ENCODE measurements at regions not wholly inside any gene's neighbourhood (a gene's known extent, or its start where the extent isn't known, plus 50 kb on each side); places are given as distances from the start of the nearest gene placed in this dataset.

DNA sequence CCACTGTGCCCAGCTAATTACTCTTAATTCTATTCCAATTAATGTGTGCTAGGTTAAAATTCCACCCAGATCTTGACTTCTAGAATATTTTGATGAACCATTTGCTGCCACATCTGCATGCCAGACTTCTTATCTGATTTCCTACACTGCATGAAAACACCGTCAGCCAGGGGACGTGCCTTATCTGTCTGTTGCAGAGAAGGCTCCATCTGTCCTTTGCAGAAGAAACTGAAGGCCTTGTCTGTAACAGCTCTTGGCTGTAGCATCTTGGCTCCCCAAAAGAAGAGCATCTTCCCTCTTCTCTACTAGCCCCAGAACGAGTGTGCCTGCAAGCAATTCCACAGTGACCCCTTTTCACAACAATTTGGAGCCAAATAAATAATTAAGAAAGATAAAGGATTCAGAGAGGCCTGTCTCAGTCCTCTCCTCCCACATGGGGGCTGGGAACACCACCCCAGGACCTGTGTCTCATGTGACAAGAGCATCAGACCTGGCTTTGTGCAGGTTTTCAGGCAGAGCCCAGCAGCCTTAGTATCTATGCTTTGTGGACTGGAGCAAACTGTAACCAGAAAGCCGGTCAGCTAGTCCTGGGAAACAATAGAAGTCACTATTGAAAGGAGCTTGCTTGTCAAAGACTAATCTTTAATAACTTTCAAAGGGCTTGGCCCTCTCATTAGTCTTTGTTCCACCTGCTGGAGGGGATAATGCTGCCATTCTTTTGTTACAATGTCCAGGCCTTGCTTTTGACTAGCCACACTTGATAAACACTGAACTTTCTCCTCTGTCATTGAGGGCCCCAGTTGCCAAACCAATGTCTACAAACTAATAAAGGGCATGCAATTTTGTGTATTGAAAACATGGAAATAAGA is 84.0 kb upstream of the NEUROD1 start:
- CTCF ChIA-PET = no interaction called here
- POLR2A ChIA-PET = no interaction called here

DNA sequence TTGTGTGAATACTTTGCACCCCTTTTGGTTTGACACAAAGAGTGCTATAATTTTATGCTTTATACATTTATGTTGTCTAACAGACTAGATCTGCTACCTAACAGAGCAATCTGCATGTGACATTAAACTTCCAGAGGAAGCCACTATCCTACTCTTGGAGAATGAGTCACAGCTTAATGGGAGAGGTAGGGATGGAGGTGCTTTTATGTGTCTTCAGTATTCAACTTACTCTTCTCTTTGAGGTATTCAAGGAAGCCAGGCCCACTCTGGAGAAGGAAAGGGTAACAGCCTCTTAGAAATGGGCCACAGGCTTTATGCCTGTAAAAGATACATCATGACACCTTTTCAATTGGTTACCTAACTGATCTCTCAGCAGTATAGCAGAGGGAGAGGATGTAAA is 85.8 kb upstream of the NEUROD1 start:
- CTCF ChIA-PET = no interaction called here
- POLR2A ChIA-PET = no interaction called here

DNA sequence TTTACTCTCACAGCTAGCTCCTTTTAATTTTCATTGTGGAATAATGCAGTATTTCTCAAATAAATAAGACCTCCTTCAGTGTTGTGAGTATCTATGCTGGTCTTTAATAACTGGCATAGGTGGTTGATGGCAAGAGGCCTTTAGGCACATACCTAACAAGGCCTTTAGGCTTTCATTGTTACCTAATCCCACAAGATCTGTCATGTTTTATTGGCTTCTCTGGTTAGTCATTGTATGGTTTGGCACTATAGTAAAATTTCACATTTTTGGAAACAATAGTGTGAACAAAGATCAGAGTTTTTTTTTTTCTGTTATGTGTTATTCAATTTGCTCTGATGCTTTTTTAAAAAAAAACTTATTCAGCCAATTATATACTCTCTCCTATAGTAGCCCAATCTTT is 89.8 kb upstream of the NEUROD1 start:
- ChIA-PET CTCF (no interaction called here), POLR2A (no interaction called here)

DNA sequence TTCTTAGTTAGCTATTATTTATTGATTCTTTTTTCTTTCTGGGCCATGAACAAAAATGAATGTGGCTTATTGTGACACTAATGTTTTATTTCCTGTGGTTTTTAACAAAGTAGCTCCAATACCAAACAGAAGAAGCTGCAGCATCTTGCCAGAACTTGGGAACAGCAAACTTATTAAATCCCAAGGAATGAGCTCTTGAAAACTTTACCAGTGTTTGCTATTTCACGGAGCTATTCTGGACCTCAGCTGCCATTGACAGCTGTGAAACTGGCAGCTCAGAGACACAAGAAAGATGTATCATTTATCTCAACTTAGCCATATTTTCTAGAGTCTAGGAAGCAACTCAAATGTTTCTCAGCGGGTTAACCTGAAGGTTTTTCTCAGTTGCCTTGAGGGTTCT is 91.0 kb upstream of the NEUROD1 start:
- POLR2A ChIA-PET = no interaction called here
- CTCF ChIA-PET = no interaction called here

DNA sequence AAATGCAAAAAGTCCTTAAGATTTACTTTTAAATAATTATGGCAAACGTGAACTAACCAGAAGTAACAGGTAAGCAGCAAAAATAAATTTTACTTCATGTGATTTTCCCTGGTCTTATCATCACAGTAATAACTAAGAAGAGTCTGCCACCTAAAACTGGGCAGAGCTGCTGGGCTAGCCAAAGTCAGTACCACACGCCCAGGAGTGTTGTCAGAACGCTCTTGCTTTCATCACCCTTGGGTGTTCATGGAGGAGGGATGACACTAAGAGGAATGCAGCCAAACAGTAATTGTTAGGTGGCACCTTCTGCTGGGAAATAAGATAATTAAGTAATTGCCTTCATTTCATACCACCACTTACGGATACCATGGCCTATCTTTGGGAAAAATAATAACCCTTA is 92.0 kb upstream of the NEUROD1 start:
- POLR2A ChIA-PET = no interaction called here
- CTCF ChIA-PET = no interaction called here

DNA sequence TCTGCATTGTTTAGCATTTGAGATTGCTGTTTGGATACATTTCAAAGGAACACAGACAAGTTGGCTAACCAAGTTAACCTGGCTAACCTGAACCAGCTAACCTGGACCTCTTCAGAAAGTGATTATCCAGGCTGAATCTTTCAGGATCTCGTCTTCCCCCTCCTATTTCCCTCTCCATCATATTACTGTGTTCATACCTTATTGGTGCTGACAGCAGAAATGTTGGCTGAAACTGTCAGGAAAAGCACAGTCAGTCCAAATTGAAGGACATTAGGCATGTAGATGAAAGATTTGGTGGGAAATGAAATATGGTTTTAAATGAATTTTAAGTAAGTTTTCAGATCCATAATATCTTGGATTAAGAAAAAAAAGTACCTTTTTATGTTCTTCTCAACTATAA is 92.5 kb upstream of the NEUROD1 start:
- CTCF ChIA-PET = no interaction called here

DNA sequence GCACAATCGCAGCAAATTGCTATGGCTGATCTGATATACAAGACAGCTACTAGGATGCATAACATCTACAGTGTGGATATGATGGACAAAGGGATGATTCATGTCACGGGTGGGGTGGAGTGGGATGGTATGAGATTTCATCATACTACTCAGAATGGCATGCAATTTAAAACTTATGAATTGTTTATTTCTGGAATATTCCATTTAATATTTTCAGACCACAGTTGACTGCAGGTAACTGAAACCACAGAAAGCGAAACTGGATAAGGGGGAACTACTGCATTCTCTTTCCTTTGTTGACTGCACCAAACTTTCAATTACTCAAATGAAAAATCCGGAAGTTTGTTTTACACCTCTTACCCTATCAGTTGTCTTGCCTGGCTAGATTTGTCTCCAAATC is 94.4 kb upstream of the NEUROD1 start:
- ChIA-PET POLR2A (no interaction called here), CTCF (no interaction called here)

More for the DNA sequence above, 92.5 kb upstream of the NEUROD1 start:
- POLR2A ChIA-PET = no interaction called here

DNA sequence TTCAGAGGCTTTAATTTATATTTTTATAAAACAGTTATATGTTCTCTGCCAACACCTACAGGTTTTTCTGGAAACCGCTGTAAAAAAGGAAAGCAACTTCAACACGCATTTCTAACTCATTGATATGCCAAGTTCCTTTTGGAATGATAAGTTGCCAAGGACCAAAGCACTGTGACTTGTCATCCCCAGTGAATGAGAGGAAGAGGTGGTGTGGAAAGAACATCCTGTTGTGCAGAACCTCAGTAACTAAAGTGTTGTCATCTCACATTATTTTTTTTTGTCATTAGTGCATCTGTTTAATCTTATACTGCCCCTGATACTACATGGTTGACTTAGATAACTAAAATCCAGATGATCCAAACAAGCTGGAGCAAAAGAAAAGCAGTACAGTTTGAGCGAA is 96.0 kb upstream of the NEUROD1 start:
- POLR2A ChIA-PET = no interaction called here
- CTCF ChIA-PET = no interaction called here

DNA sequence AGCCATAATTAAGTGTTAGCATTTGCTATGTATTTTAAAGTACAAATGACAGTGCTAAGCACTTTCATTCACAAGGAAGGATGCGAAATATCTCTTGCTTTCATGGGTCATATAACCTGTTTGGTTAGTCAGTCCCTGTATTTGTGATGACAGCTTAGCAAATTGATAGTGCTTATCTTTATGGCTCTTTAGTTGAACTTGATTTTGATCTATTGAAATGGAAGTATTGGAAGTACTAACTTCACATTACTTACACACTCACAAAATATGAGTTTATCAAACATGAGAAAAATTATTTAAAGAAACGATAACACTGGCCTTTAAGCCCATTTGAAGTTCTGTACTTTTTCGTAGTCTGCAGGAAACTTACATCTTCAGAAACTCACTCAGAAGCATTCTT is 97.4 kb upstream of the NEUROD1 start:
- ChIA-PET POLR2A (no interaction called here), CTCF (no interaction called here)

DNA sequence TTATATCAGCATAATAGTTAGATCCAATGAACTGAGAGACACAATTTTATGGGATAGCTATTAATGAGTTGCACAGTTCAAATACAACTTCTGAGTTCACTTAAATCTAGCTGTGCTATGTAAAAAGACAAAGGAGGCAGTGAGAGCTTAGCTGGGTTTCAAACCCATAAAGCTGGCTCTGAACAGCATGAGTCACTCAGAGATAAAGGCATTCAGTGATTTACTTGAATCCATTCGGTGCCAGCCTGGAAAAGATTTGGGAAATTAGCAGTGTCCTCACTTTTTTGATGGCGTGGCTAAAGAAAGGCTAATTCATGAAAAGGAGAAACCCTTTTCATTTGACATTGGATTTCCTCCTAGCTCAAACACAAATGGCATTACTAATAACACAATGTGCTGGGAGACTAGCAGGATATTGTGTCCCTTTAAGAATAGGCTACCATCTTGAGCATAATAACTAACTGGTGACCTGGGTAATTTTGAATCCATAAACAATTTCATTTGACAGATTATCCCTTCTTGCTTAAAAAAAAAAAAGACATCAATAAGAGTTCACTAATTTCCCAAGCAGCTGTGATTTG is 98.4 kb upstream of the NEUROD1 start:
- CTCF ChIA-PET = no interaction called here
- POLR2A ChIA-PET = no interaction called here

DNA sequence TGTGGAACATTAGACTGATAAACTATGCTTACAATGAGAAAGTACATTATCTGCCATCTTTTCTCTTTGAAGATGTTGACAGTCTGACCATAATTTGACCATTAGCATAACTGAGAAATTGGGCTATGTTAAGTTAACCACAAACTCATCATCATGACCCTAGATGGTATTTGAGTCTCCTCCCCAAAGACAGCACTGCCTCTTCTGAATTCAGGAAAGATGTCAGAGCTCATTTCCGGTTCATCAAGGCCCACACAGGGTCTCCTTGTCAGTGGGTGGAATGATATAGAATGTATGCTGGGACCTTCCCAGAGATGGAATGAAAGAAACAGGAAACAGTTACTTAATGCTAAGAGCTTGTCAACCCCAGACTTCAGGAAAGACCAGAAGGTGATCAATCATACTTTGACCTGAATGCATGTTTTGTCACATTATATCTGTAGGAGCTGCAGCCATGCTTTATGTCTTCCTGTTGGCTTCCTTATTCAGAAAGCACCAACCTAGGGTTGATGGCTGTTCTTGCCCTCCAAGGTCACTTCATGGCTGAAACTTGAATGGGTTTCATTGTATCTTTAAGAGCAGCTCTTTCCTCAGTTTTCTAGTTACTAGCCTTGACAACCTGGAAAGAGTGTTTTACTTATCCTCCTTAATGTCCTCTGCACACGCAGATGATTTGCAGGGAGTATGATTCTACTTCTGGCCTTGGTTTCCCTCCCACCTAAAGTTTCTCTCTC is 99.1 kb upstream of the NEUROD1 start:
- POLR2A ChIA-PET = no interaction called here
- CTCF ChIA-PET = no interaction called here

DNA sequence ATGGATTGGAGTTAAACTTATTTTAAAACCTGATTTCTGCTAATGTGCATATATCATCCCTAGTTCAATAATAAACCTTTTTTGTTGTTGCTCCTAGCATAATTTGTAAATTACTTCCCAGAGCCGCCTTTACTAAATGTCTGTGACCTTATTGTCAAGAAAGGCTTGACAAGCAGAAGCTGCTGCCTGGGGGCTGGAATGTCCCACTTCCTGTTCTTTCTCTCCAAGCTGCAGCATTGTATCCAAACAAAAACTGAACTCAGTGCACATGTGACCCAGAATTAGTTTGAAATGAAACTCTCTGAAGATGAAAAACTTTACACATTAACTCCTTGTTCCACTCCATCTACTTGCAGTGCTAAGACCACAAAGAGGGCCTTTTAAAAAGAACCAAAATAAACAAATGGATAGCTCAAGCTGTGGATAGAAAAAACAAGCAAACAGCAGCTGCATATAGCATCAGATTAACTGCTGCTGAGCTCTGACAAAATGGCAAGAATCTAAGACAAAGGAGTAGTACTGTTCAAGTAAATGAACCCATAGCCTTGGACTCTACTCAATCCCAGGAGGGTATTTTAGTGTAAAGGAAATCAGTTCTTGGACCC is 99.8 kb upstream of the NEUROD1 start:
- ChIA-PET POLR2A (no interaction called here), CTCF (no interaction called here)

DNA sequence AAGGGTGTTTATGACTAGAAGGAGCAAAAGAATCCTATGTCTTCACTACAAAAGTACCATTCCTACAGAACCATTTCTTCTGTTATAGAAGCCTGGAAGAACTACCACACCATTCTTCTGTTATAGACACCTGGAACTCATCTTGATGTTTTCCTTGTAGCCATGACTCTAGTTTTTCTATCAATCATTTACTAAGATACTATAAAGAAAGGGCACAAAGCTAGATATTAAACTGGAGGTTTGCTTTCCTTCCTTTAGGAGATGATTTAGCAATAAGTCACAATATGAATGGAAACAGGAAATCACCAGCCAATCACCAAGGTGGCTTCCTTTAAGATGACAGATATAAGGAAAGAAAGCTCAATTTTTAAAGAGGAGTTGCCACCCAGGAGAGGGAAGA is 100.3 kb upstream of the NEUROD1 start:
- POLR2A ChIA-PET = no interaction called here
- CTCF ChIA-PET = no interaction called here

DNA sequence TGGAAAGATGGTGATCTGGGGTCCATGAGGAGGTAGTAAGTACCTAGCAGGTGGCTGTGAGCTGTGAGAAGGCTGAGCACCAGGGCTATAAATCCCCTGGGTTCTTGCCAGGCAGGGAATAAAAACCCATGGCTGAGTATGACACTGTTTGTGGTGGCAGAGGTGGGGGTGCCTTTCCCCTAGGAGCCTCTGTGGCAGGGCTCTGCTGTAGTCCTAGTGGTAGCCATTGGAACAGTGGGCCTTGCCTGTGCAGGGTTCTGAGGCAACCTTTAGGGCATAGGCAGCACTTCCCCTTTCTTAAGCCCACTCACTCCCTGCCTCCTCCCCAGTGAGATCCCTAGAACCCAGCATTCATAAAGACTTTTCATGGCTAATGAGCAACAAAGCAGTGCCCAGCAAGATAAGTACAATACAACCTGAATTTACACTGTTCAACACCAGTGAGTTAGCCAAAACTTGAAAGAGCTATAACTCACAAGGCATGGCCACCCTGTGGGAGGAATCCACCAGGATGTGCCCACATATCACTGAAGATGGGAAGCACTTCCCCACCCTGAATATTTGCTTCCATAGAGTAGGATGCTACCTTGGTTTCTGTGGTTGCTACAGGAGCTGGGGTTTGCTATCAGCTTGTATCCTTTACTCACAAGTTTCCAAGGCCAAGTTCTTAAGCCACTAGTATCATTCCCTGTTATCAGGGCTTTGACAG is 100.9 kb upstream of the NEUROD1 start:
- ChIA-PET POLR2A (no interaction called here), CTCF (no interaction called here)

DNA sequence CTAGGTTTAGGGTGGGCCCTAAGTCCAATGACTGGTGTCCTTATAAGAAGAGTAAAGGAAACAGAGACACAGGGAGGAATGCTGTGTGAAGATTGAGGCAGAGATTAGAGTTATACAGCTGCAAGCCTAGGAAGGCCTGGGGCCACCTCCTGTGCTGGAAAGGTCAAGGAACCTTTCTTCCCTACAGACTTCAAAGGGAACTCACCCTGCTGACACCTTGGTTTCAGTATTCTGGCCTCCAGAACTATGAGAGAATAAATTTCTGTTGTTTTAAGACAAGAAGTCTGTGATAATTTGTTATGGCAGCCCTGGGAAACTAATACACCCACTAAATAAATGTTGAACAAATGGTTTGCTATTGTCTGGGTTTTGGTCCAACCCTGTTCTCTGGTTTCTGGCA is 102.3 kb upstream of the NEUROD1 start:
- POLR2A ChIA-PET = no interaction called here
- CTCF ChIA-PET = no interaction called here

DNA sequence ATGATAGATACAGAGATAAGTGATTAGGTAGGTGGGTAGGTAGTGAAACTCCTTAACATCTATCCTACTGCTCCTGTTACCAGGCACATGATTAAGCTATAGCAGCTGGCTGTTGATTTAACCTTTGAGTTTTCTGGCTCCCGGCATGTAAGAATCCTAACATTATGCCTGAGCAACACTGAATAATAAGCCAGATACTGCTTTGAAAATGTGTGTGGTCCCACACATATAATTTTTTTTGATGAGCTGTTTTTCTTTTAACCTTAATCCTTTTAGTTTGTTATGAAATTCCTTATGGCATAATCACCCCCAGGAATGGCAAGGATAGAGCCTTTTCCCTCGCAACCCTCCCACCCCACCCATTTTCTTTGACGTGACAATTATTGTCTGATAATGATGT is 104.2 kb upstream of the NEUROD1 start:
- ChIA-PET CTCF (no interaction called here), POLR2A (no interaction called here)

DNA sequence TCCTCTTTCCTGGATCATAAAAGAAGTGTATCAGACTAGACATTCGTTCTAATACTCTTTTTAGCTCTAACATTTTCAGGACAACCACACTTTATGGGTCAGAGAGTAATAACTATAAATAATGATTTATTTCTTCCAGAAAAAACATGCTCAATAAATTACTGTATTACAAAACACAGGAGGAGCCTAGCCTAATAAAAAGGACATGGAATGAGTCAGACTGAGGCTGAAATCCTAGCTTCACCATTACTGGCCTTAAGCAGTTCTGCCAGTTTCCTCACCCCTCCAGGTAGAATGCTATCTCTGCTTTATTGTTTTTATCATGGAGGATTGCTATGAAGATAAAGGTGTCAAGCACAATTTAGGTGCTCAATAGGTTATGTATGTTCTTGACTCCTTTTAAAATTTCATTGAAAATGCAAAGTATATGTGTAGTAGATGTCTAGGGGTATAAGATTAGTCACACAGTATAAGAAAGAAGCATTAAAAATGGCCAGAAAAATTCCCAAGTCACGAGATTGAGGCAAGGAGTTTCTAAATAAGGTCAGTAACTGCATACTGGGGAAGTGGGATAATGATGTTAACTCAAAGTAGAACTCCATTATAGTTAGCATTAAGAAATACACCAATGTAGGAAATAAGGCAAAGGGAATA is 105.5 kb upstream of the NEUROD1 start:
- CTCF ChIA-PET = no interaction called here
- POLR2A ChIA-PET = no interaction called here

DNA sequence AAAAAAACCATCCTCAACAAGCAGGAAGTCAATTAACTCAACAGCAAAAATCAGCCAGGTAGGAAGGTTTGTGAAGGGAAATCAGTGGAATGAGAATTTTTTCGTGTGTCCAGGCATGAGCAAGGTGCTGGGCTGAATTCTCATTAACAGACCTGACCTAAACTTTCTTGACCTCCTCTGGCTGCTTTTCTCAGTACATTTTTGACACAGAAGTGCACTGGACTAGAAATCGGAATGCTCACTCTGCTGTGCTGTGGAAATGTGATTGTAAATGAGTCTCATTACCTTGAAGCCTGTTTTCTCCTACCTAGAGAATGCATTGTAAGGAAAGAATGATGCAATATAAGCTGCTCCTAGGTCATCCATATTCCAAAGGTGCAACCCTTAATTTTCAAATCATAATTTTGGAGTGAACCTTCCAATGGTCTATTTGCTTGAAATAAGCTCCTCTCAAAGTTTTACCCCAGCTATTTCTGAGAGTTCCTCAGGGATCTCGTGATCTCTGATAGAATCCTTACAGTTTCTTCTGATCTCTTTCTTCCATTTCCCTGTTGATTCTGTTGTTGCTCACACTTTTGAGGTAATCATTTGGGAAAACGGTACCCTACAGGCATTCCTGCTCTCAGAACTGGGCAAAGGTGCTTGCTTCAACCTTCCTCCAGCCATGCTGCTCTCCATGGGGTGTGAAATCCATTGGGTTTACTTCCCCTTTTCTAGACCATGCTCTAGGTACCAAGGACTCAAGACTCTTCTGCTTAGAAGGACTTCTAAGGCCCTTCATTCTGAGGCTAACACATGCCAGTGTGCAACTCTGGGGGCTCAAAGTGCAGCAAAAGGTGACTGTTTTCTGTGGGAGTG is 104.9 kb upstream of the ITPRID2 start:
- POLR2A ChIA-PET = no interaction called here
- CTCF ChIA-PET = interaction anchor here (0.6 kb wide), 1 partner anchor 933 kb away, joined by 4 read pairs; no protein-coding TSS in a partner anchor
